ENCODE measurements at regions not wholly inside any gene's neighbourhood (a gene's known extent, or its start where the extent isn't known, plus 50 kb on each side); places are given as distances from the start of the nearest gene placed in this dataset.

- TF ChIP-seq RCOR1 (IDR thresholded peaks at IDR 0.05; ENCODE audit: low read length) (no peak), FOXJ3 (CRISPR knock-in tag; IDR thresholded peaks at IDR 0.05) (no peak)
- Histone ChIP-seq H3K27me3 (ENCODE audit: insufficient read depth) (no peaks in the 10 kb centered on the region), H3K79me2 (ENCODE audit: insufficient read depth) (no peaks in the 10 kb centered on the region), H3K27ac (ENCODE audit: low read depth in 2 of 2, low read length in 1 of 2) (no peak overlapping the region), H3K9me2 (no peaks in the 10 kb centered on the region), H3K9me3 (no peaks in the 10 kb centered on the region), H2AFZ (ENCODE audit: low read depth) (no peak overlapping the region), H4K20me1 (ENCODE audit: insufficient read depth) (no peaks in the 10 kb centered on the region), H3K4me3 (ENCODE audit: low read depth in 2 of 2, low read length in 1 of 2) (no peak overlapping the region), H3F3A (replicated peaks; ENCODE audit: insufficient read depth) (peaks cover 24% of the 10 kb centered on the region), H3K4me1 (ENCODE audit: control insufficient read depth in 1 of 2, insufficient read depth in 2 of 2, low read depth in 1 of 2, low read length in 1 of 2) (peaks cover 0 to 27% of the 10 kb centered on the region in 2 experiments; a peak in 2 of 4 replicates), H3K9ac (no peak overlapping the region), H3K4me2 (no peak overlapping the region), H3K36me3 (replicated peaks in 1 of 2; ENCODE audit: control insufficient read depth in 1 of 2, insufficient read depth in 2 of 2, low read length in 1 of 2) (no peaks in the 10 kb centered on the region)
- WGBS (ENCODE audit: low lambda C conversion rate) = 60% methylated on average over 5 of the region's 5 CpGs
- DNase-seq = no peak
- ChIA-PET POLR2A (no interaction called here), CTCF (interaction anchor here (1.0 kb wide), 1 partner anchor 28 kb away, joined by 3 read pairs; no protein-coding TSS in a partner anchor)
Observed at GRCh38 chr2:64836566-64836965, 152.6 kb upstream of the SLC1A4 start.

- no peak for DNase-seq
- TF ChIP-seq GABPA (IDR thresholded peaks at IDR 0.05; ENCODE audit: low read depth) = no peak
- TF ChIP-seq MAX (IDR thresholded peaks at IDR 0.05; ENCODE audit: low read depth) = peak; percentile 55; the same call in 1 of the 2 replicates
- TF ChIP-seq PBX3 (IDR thresholded peaks at IDR 0.05) = no peak
- TF ChIP-seq CHD2 (IDR thresholded peaks at IDR 0.05; ENCODE audit: low read length, partially characterized antibody) = no peak
- Histone ChIP-seq H2AFZ (ENCODE audit: low read depth) (no peak overlapping the region), H3K27ac (ENCODE audit: low read depth in 2 of 2, low read length in 1 of 2) (peak overlapping the region in 1 of 2 experiments; percentile 68; a peak in 1 of 4 replicates), H3K9me3 (no peaks in the 10 kb centered on the region), H3K4me2 (no peak overlapping the region), H3K36me3 (replicated peaks in 1 of 2; ENCODE audit: control insufficient read depth in 1 of 2, insufficient read depth in 2 of 2, low read length in 1 of 2) (no peaks in the 10 kb centered on the region), H3K4me3 (ENCODE audit: low read depth in 2 of 2, low read length in 1 of 2) (no peak overlapping the region), H3F3A (replicated peaks; ENCODE audit: insufficient read depth) (peaks cover 17% of the 10 kb centered on the region), H3K9me2 (no peaks in the 10 kb centered on the region), H3K79me2 (ENCODE audit: insufficient read depth) (no peaks in the 10 kb centered on the region), H3K9ac (no peak overlapping the region), H3K27me3 (ENCODE audit: insufficient read depth) (no peaks in the 10 kb centered on the region), H3K4me1 (ENCODE audit: control insufficient read depth in 1 of 2, insufficient read depth in 2 of 2, low read depth in 1 of 2, low read length in 1 of 2) (peaks cover 0 to 21% of the 10 kb centered on the region in 2 experiments; a peak in 2 of 4 replicates), H4K20me1 (ENCODE audit: insufficient read depth) (no peaks in the 10 kb centered on the region)
- ChIA-PET CTCF (interaction anchor here (1.0 to 1.5 kb wide), 2 partner anchors 15 to 250 kb away, joined by 3 to 5 read pairs; no protein-coding TSS in a partner anchor), POLR2A (no interaction called here)
- 61% methylated on average over 10 of the region's 10 CpGs for WGBS (ENCODE audit: low lambda C conversion rate)
Observed at GRCh38 chr2:64837116-64837731, 152.0 kb upstream of the SLC1A4 start.

GRCh38 chr2:64837925-64838641 lies 151.1 kb upstream of the SLC1A4 start:
- WGBS (ENCODE audit: low lambda C conversion rate) = 73% methylated on average over 8 of the region's 8 CpGs
- H4K20me1 ChIP-seq (ENCODE audit: insufficient read depth) = no peaks in the 10 kb centered on the region
- peak overlapping the region; percentile 34 for H3K4me2 ChIP-seq
- peak overlapping the region in 1 of 2 experiments; percentile 68; a peak in 2 of 4 replicates for H3K27ac ChIP-seq (ENCODE audit: low read depth in 2 of 2, low read length in 1 of 2)
- no peaks in the 10 kb centered on the region for H3K36me3 ChIP-seq (replicated peaks in 1 of 2; ENCODE audit: control insufficient read depth in 1 of 2, insufficient read depth in 2 of 2, low read length in 1 of 2)
- DNase-seq = no peak
- no peaks in the 10 kb centered on the region for H3K79me2 ChIP-seq (ENCODE audit: insufficient read depth)
- POLR2A ChIA-PET = no interaction called here
- peaks cover 0 to 20% of the 10 kb centered on the region in 2 experiments; a peak in 2 of 4 replicates for H3K4me1 ChIP-seq (ENCODE audit: control insufficient read depth in 1 of 2, insufficient read depth in 2 of 2, low read depth in 1 of 2, low read length in 1 of 2)
- no peak overlapping the region for H3K4me3 ChIP-seq (ENCODE audit: low read depth in 2 of 2, low read length in 1 of 2)
- peaks cover 15% of the 10 kb centered on the region for H3F3A ChIP-seq (replicated peaks; ENCODE audit: insufficient read depth)
- CTCF ChIA-PET = interaction anchor here (1.0 to 1.5 kb wide), 3 partner anchors 14 to 251 kb away, joined by 3 to 5 read pairs (median 3); no protein-coding TSS in a partner anchor
- no peaks in the 10 kb centered on the region for H3K27me3 ChIP-seq (ENCODE audit: insufficient read depth)
- TF ChIP-seq NFIC (IDR thresholded peaks at IDR 0.05; ENCODE audit: borderline replicate concordance) = no peak
- peak overlapping the region; percentile 56; the same call in 1 of the 2 replicates for H2AFZ ChIP-seq (ENCODE audit: low read depth)
- no peaks in the 10 kb centered on the region for H3K9me3 ChIP-seq
- H3K9me2 ChIP-seq = no peaks in the 10 kb centered on the region
- H3K9ac ChIP-seq = peak overlapping the region; percentile 37
